ENCODE measurements at regions not wholly inside any gene's neighbourhood (a gene's known extent, or its start where the extent isn't known, plus 50 kb on each side); places are given as distances from the start of the nearest gene placed in this dataset.
A peak's percentile ranks its signal among the peaks of the same experiment; 100 is the strongest.
"Not testable (repeated sequence)": the region's sequence is repeated elsewhere in the genome, so short reads cannot be mapped to it uniquely, and the experiment has no call there.

DNA sequence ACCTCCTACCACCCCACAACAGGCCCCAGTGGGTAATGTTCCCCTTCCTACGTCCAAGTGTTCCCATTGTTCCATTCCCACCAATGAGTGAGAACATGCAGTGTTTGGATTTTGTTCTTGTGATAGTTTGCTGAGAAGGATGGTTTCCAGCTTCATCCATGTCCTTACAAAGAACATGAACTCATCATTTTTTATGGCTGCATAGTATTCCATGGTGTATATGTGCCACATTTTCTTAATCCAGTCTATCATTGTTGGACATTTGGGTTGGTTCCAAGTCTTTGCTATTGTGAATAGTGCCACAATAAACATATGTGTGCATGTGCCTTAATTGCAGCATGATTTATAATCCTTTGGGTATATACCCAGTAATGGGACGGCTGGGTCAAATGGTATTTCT, 81.6 kb downstream of the P2RY10 start:
- H3K27me3 ChIP-seq (replicated peaks; ENCODE audit: insufficient read depth, low read depth, low read length, poor library complexity); H3K9me3 ChIP-seq (ENCODE audit: low read depth, low read length, poor library complexity, severe bottlenecking); H3K27ac ChIP-seq (ENCODE audit: low read depth, low read length, poor library complexity, severe bottlenecking); H3K4me3 ChIP-seq (ENCODE audit: low read depth, low read length, poor library complexity, severe bottlenecking); CTCF ChIA-PET; intact Hi-C loops (cut with micrococcal nuclease; ENCODE audit: unreplicated experiment); POLR2A ChIA-PET (ENCODE audit: low non-redundant PET); DNase-seq (ENCODE audit: low spot score); H3K36me3 ChIP-seq (ENCODE audit: insufficient read depth, low read length, poor library complexity, severe bottlenecking); BruUV-seq (replicated peaks); H3K4me1 ChIP-seq (ENCODE audit: insufficient read depth, low read length, poor library complexity, severe bottlenecking): not testable (repeated sequence)

DNA sequence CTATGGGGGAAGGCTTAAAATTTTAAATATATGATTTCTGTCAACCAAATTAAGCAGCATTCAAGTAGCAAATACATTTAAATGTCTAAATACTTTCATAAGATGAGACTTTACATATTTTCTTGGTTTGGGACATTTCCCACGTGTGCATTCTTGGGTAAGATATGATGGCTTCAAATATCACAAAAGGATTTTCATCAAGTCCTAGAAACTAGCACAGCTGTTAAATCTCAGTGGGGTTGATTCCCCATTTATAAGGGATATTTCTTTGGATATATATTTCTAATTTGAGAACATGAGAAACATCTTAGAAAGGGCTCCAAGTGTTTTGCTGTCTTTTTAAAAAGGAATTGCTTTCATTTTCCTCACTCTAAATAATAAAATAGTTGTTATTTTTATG, 90.2 kb downstream of the P2RY10 start:
- Histone ChIP-seq H3K9me3 (ENCODE audit: low read depth, low read length, poor library complexity, severe bottlenecking) (no peaks in the 10 kb centered on the region), H3K4me3 (ENCODE audit: low read depth, low read length, poor library complexity, severe bottlenecking) (no peak overlapping the region), H3K27me3 (replicated peaks; ENCODE audit: insufficient read depth, low read depth, low read length, poor library complexity) (no peaks in the 10 kb centered on the region), H3K27ac (ENCODE audit: low read depth, low read length, poor library complexity, severe bottlenecking) (peak overlapping the region; percentile 56), H3K4me1 (ENCODE audit: insufficient read depth, low read length, poor library complexity, severe bottlenecking) (peaks cover 7% of the 10 kb centered on the region), H3K36me3 (ENCODE audit: insufficient read depth, low read length, poor library complexity, severe bottlenecking) (no peaks in the 10 kb centered on the region)
- intact Hi-C loops (cut with micrococcal nuclease; ENCODE audit: unreplicated experiment) = no loop called here
- CTCF ChIA-PET = no interaction called here
- POLR2A ChIA-PET (ENCODE audit: low non-redundant PET) = no interaction called here
- no peak for DNase-seq (ENCODE audit: low spot score)
- no TSS peak for BruUV-seq (replicated peaks)
- TF ChIP-seq, protein P1, sequence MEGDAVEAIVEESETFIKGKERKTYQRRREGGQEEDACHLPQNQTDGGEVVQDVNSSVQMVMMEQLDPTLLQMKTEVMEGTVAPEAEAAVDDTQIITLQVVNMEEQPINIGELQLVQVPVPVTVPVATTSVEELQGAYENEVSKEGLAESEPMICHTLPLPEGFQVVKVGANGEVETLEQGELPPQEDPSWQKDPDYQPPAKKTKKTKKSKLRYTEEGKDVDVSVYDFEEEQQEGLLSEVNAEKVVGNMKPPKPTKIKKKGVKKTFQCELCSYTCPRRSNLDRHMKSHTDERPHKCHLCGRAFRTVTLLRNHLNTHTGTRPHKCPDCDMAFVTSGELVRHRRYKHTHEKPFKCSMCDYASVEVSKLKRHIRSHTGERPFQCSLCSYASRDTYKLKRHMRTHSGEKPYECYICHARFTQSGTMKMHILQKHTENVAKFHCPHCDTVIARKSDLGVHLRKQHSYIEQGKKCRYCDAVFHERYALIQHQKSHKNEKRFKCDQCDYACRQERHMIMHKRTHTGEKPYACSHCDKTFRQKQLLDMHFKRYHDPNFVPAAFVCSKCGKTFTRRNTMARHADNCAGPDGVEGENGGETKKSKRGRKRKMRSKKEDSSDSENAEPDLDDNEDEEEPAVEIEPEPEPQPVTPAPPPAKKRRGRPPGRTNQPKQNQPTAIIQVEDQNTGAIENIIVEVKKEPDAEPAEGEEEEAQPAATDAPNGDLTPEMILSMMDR (conservative IDR thresholded peaks at IDR 0.05; ENCODE audit: low read depth, low read length) = no peak
- TF ChIP-seq EZH2 (IDR thresholded peaks at IDR 0.05; ENCODE audit: borderline replicate concordance, low read depth, low read length, poor library complexity, severe bottlenecking) = no peak

DNA sequence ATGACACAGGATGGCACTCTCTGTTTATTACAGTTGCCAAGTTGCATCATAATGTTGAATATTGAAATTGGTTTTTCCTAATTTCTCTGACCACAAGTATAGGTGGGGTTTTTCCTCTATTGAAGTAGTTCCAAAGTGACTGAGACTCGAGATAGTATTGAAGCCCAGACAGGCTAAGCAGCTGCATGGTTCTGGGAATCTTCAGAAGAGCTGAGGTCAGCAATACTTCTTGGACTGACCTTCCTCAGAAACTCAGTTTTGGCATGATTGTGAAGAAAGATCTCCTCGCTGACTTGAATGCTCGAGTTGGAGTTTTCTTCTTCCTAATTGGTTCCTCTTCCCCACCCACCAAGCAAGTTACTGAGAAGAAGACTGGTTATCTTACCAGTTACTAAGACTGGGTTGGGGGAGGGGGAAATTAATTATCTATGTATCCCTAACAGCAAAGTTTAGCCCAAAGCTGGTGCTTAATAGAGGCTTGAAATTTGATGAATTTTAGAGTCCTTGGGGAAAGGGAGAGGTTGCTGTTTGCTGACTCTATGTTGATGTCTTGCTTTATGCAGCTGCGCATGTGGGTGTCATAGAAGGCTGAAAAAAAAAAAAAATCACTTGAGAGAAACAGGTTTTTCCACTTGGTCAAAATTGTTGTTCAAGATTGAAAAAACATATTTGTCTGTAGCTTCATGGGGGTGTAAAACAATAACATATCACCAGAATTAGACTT, 91.1 kb downstream of the P2RY10 start:
- H3K36me3 ChIP-seq (ENCODE audit: insufficient read depth, low read length, poor library complexity, severe bottlenecking) = no peaks in the 10 kb centered on the region
- no peak overlapping the region for H3K4me3 ChIP-seq (ENCODE audit: low read depth, low read length, poor library complexity, severe bottlenecking)
- peak overlapping the region; percentile 56 for H3K27ac ChIP-seq (ENCODE audit: low read depth, low read length, poor library complexity, severe bottlenecking)
- BruUV-seq (replicated peaks) = no TSS peak
- no peaks in the 10 kb centered on the region for H3K27me3 ChIP-seq (replicated peaks; ENCODE audit: insufficient read depth, low read depth, low read length, poor library complexity)
- H3K4me1 ChIP-seq (ENCODE audit: insufficient read depth, low read length, poor library complexity, severe bottlenecking) = peaks cover 7% of the 10 kb centered on the region
- TF ChIP-seq, protein P1 (conservative IDR thresholded peaks at IDR 0.05; ENCODE audit: low read depth, low read length) = no peak
- no peak for TF ChIP-seq EZH2 (IDR thresholded peaks at IDR 0.05; ENCODE audit: borderline replicate concordance, low read depth, low read length, poor library complexity, severe bottlenecking)
- ChIA-PET CTCF (no interaction called here), POLR2A (ENCODE audit: low non-redundant PET) (no interaction called here)
- peak; percentile 11 for DNase-seq (ENCODE audit: low spot score)
- intact Hi-C loops (cut with micrococcal nuclease; ENCODE audit: unreplicated experiment) = no loop called here
- no peaks in the 10 kb centered on the region for H3K9me3 ChIP-seq (ENCODE audit: low read depth, low read length, poor library complexity, severe bottlenecking)

DNA sequence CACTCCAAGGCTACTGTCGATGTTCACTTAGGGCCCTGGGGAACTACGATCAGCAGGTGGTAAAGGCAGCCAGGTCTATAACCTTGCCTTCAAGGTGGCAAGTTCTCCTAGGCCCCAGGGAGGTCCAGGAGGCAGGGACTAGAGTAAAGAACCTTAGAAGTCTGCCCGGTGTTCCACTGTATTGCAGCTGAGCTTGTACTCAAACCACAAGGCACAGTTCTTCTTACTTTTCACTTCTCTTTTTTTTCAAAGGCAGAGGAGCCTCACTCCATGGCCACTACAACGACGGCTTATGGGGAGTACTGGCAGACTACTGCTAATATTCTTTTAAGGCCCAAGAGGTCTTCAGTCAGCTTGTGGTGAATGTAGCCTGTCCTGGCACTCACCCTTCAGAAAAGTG, 78.8 kb upstream of the GPR174 start:
- H3K4me1 ChIP-seq (ENCODE audit: insufficient read depth, low read length, poor library complexity, severe bottlenecking) = no peaks in the 10 kb centered on the region
- no peak overlapping the region for H3K27ac ChIP-seq (ENCODE audit: low read depth, low read length, poor library complexity, severe bottlenecking)
- ChIA-PET POLR2A (ENCODE audit: low non-redundant PET) (no interaction called here), CTCF (no interaction called here)
- intact Hi-C loops (cut with micrococcal nuclease; ENCODE audit: unreplicated experiment) = no loop called here
- H3K36me3 ChIP-seq (ENCODE audit: insufficient read depth, low read length, poor library complexity, severe bottlenecking) = no peaks in the 10 kb centered on the region
- no peak for TF ChIP-seq EZH2 (IDR thresholded peaks at IDR 0.05; ENCODE audit: borderline replicate concordance, low read depth, low read length, poor library complexity, severe bottlenecking)
- TF ChIP-seq, protein P1 (conservative IDR thresholded peaks at IDR 0.05; ENCODE audit: low read depth, low read length) = no peak
- DNase-seq (ENCODE audit: low spot score) = no peak
- peaks cover 17% of the 10 kb centered on the region for H3K9me3 ChIP-seq (ENCODE audit: low read depth, low read length, poor library complexity, severe bottlenecking)
- no peak overlapping the region for H3K4me3 ChIP-seq (ENCODE audit: low read depth, low read length, poor library complexity, severe bottlenecking)
- BruUV-seq (replicated peaks) = no TSS peak
- no peaks in the 10 kb centered on the region for H3K27me3 ChIP-seq (replicated peaks; ENCODE audit: insufficient read depth, low read depth, low read length, poor library complexity)
